MV-4-11 (cell line): ENCODE measurements at regions not wholly inside any gene's neighbourhood (a gene's known extent, or its start where the extent isn't known, plus 50 kb on each side); places are given as distances from the start of the nearest gene placed in this dataset.
"Not testable (repeated sequence)": the region's sequence is repeated elsewhere in the genome, so short reads cannot be mapped to it uniquely, and the experiment has no call there.

Experiments
- DNase-seq: peaks from one replicate; lab custom pipeline; 2025; lab: John Stamatoyannopoulos, UW

GRCh38 chr6:167208819-167209576 is 51.2 kb upstream of the GPR31 start:
- no peak for DNase-seq

GRCh38 chr6:167209577-167209975 is 51.8 kb upstream of the GPR31 start:
- DNase-seq = no peak

GRCh38 chr6:167210375-167211294 is 52.9 kb upstream of the GPR31 start:
- no peak for DNase-seq

- no peak for DNase-seq
Measured at GRCh38 chr6:167211295-167211648, 53.5 kb upstream of the GPR31 start.

GRCh38 chr6:167211881-167212712 is 54.3 kb upstream of the GPR31 start:
- DNase-seq = peak; percentile 28

- DNase-seq = no peak
Measured at GRCh38 chr6:167212713-167213005, 54.9 kb upstream of the GPR31 start.

GRCh38 chr6:167214206-167214605 is 56.4 kb upstream of the GPR31 start:
- DNase-seq = no peak

GRCh38 chr6:167215429-167216250 is 57.9 kb upstream of the GPR31 start:
- not testable (repeated sequence) for DNase-seq

- not testable (repeated sequence) for DNase-seq
Measured at GRCh38 chr6:167216390-167217050, 58.7 kb upstream of the GPR31 start.

- DNase-seq = not testable (repeated sequence)
Measured at GRCh38 chr6:167217073-167217472, 59.3 kb upstream of the GPR31 start.

- DNase-seq = peak; percentile 32
Measured at GRCh38 chr6:167217951-167218759, 60.4 kb upstream of the GPR31 start.

- DNase-seq = not testable (repeated sequence)
Measured at GRCh38 chr6:167219079-167219478, 61.3 kb upstream of the GPR31 start.

GRCh38 chr6:167219967-167220512 is 62.3 kb upstream of the GPR31 start:
- DNase-seq = no peak

GRCh38 chr6:167221400-167222201 is 63.8 kb upstream of the GPR31 start:
- no peak for DNase-seq

- DNase-seq = peak; percentile 12
Measured at GRCh38 chr6:167225566-167226382, 65.3 kb upstream of the UNC93A start.

GRCh38 chr6:167226383-167226685 is 64.8 kb upstream of the UNC93A start:
- no peak for DNase-seq

GRCh38 chr6:167226791-167227190 is 64.3 kb upstream of the UNC93A start:
- no peak for DNase-seq

- DNase-seq = no peak
Measured at GRCh38 chr6:167227984-167228383, 63.1 kb upstream of the UNC93A start.
